SK-N-MC (cell line): ENCODE measurements at regions not wholly inside any gene's neighbourhood (a gene's known extent, or its start where the extent isn't known, plus 50 kb on each side); places are given as distances from the start of the nearest gene placed in this dataset.

Experiments
- EZH2 ChIP-seq: fragments of 200-600 bp; sonication (generic); IDR thresholded peaks from one replicate; pipeline ENCODE4 v1.6.1; 2017; ENCODE audit warnings: antibody characterized with exemption
- FOXP2 ChIP-seq: optimal IDR thresholded peaks from 2 replicates; pipeline ENCODE3; 2011; ENCODE audit warnings: mild to moderate bottlenecking, moderate library complexity; ENCODE audit not compliant: insufficient read depth; ENCODE audit errors: extremely low read length, control extremely low read depth
- POLR2AphosphoS5 ChIP-seq: IDR thresholded peaks from 2 replicates; pipeline ENCODE4 v1.6.1; 2012; ENCODE audit warnings: mild to moderate bottlenecking, low read depth, low read length, borderline replicate concordance

- TF ChIP-seq EZH2 (no peak), POLR2AphosphoS5 (no peak), FOXP2 (no peak)
Measured at GRCh38 chr9:28688172-28688571, 1114.9 kb upstream of the C9orf72 start.
